ENCODE measurements at regions not wholly inside any gene's neighbourhood (a gene's known extent, or its start where the extent isn't known, plus 50 kb on each side); places are given as distances from the start of the nearest gene placed in this dataset.

DNA sequence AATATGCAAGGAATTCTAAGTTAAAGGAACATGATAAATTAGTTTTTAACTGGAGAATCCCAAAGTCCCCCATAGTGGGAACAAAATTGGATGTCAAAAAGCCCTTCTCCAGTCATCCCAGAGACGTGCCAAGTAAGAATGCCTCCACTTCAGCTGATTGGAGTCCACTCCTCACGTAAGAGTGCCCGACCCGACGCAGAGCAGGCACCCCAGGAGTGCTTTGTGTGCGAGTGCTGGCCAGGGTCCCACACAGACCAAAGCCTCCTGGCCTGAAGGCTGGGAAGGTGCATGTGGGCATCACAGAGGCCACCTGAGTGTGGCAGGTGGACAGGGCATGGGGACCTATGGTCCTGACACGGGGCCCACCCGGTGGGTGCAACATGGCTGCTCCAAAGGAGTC lies 183.5 kb downstream of the GLI2 start:
- TF ChIP-seq GATA2 (IDR thresholded peaks at IDR 0.05; ENCODE audit: low read depth, low read length) (no peak), GATA3 (IDR thresholded peaks at IDR 0.05; ENCODE audit: low read depth, low read length) (no peak)

Data from SH-SY5Y (cell line).